DLD1 (cell line): ENCODE measurements at regions not wholly inside any gene's neighbourhood (a gene's known extent, or its start where the extent isn't known, plus 50 kb on each side); places are given as distances from the start of the nearest gene placed in this dataset.

Experiments used
- in situ Hi-C: cut with HindIII; loops from 2 replicates; pipeline ENCODE4 v1.10.0; 2017; ENCODE audit warnings: low sequenced_read_pairs

DNA sequence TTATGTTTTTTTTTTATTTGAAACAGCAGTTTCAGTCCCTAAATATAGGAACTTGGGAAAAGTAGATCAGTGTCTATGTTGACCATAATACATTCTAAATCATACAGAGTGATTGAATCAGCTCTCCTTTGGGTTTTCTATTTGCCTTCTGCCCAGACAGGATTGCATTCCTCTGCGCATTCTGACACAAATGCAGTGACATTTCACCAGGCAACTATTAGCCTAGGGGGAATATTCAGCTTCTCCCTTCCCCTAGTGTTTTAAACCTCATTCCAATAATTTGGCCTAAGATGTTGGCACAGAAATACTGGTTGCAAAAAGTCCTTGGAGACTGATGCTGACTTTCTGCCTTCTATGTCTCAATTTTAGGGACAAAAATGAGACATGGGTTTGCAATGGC is 172.8 kb downstream of the PTGER3 start:
- in situ Hi-C loops = no loop called here

DNA sequence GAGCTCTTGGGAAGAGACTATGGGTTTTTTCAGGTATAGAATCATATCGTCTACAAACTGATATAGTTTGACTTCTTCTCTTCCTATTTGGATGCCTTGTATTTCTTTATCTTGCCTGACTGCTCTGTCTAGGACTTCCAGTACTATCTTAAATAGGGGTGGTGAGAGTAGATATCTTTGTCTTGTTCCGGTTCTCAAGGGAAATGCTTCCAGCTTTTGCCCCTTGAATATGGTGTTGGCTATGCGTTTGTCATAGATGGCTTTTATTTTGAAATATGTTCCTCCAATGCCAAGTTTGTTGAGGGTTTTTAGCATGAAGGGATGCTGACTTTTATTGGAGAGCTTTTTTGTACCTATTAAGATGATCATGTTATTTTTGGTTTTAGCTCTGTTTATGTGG is 170.3 kb downstream of the PTGER3 start:
- in situ Hi-C loops = no loop called here

DNA sequence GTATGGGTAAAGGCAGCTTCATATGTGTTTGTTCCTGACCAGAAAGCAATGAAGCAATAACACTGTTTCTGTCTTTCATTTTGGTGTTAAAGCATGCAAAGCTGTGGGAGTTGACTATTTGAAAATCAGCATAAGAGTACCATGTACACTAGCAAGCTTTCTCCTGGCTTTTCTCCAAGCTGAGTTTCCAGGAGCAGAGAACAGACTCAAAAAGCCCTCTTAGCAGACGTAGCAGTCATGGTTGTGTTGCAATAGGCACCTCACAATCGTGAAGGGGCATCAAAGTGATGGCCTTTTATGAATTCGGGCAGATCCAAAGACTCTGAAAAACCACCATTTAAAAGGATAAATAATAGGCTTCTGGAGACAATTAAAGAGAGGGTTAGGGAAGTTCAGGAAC is 159.7 kb downstream of the PTGER3 start:
- in situ Hi-C loops = no loop called here

DNA sequence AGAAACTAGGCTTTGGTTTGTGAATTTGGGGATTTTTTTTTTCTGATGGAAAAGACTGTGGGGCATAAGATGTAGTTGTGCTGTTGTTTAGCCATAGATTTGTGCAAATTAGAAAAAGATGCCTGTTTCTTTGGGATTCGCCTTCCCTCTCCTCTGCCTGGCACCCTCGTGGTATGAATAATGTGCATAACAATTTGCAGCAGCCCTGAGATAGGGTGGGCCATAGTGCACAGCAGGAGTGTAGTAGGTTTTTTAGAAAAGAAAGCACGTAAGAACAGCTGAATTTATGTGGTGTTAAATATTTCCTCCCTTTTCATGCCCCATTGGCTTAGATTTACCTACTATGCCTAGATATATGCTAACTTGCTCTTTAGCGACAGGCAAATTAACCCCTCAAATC is 158.9 kb downstream of the PTGER3 start:
- in situ Hi-C loops = no loop called here

DNA sequence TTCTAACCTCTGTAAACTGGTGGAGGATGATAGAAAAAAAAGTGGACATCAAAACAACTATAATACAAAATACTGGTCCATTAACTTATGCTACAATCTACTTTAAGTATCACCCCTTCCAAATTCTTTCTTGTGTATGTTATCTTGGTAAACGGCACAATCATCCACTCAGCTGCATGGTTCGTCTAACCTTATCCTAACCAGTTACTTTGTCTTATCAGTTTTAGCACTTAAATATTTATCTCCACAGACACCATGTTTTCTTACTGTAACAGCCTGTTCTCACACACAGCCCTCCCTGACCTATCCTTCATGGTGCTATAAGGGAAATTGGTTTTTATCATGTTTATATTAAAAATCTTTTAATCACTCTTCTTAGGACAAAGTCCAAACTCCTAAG is 157.2 kb downstream of the PTGER3 start:
- in situ Hi-C loops = no loop called here

DNA sequence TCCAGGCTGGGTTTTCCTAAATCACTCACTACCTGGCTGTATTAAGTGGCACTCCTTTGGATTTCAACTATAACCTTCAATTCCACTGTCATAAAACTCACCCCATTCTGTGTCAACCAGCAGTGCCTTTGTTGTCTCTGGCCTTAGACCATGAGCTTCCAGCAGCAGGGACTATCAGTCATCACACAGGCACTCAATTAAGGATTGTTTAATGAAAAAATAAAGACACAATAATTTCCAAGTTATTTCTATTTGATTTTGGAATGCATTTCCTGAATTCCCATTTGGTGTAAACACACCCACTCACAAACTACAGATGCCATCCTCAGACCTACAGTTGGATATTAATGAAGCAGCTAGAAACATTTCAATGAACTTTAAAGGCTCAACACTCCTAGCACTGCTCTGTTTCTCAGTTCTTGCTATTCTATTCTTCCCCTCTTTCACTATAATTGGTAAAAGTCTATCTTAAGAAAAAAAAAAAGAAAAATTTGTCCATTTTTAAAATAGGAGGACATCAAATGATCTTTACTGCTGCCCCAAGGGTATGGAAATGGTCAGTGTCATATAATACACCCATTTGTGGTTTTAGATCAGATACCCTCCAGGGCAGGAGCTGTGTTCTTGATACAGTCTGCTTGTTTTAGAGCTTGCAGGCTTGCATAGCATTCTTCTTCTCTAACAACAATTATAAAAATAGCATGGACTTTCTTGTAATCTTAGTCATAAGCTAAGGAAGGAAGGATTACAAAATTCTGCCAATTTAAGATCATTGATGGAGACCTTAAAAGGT is 156.4 kb downstream of the PTGER3 start:
- in situ Hi-C loops = no loop called here

DNA sequence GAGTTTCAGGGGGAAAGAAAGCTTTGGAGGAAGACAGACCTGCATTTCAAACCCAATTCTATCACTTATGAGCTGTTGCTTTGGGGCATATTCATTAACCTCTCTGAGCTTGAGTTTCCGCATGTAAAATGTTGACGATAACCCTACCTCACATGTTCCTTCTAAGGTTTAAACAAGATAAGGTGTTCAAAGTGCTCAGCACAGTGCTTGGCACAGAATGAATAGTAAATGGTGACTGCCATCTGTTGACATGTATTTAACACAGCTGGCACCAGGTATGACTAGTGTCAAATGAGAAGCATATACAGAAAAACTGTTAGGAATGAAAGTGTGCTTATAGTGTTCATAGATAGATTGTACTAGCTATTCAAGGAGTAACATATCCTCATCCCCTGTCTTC is 155.5 kb downstream of the PTGER3 start:
- in situ Hi-C loops = no loop called here

DNA sequence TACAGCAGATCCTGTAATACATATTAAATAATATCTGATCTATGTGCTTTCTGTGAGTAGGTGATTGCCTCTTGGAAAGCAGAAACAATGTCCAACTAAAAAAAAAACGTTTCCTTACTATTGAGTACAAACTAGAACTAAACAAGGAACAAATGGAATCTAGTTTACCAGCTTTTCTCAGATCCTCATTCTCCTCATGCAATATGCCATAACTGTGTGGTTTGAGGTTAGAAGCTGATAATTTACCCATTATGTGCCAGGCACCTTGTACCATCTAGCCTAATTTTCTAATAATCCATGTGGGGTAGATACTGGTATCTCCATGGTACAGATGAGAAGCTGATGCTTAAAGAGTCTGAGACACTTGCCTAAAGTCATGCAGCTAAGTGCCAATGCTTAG is 154.7 kb downstream of the PTGER3 start:
- in situ Hi-C loops = no loop called here

DNA sequence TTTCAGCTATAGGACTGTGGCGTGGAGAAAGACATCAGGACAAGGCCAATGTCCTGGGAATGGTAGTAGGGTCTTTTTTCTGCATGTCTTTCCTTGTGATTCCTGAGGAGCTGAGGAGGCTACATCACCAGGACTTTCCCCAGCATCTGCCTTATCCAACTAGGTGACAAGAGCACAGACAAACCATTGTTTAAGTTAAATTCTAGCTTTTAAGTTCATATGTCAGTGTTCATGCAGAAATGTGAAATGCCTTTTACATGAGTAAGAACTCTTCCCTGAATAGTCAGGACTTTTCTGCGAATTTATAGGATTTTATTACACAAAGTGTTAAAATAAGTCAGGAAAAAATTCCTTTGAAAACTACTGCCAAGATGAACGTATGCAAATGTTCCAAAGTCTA is 154.2 kb downstream of the PTGER3 start:
- in situ Hi-C loops = no loop called here

DNA sequence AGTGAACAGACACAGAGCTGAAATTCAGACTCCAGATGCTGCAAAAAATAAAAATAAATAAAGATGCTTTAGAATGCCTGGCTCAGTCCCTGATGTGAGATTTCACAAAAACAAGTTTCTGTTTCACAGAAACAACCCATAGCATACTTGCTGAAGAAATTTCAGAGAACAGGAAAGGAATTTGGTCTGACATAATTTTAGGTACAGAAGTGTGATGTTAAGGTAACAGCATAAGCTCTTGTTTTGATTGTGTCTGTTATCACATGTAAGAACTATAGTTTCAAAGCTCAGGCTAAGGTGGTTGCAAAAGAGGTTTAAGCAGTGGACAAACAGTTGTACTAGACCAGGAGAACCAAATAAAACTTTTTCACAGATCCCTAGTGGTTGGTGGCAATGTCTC is 152.1 kb downstream of the PTGER3 start:
- in situ Hi-C loops = no loop called here

DNA sequence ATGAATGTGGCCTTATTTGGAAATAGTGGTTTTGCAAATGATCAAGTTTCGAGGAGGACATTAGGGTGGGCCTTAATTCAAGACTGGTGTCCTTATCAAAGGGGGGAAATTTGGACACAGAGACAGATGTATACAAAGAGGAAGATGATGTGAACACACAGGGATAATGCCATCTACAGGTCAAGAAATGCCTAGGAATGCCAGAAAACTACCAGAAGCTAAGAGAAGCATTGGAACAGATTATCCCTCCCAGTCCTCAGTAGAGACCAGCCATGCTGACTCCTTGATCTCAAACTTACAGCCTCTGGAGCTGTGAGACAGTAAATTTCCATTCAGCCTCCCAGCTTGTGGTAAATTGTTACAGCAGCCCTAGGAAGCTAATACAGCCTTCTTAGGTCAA is 151.4 kb downstream of the PTGER3 start:
- in situ Hi-C loops = no loop called here

DNA sequence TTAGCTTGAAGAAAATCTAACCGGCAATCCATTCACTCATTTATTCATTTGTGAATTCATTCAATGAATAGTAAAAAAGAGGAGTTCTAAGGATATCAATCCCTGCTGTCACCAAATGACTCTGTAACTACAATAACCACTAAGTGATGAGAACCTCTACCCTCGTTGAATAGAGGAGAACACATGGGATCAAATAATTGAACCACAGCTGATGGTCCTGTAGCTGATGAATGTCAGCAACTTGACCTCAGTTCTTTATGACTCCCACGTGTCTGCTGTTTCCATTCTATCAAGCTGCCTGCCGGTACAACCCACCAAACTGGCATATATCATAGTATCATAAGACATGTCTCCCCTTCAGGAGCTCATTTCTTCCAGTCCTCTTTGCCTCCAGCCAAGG is 150.3 kb downstream of the PTGER3 start:
- in situ Hi-C loops = no loop called here

DNA sequence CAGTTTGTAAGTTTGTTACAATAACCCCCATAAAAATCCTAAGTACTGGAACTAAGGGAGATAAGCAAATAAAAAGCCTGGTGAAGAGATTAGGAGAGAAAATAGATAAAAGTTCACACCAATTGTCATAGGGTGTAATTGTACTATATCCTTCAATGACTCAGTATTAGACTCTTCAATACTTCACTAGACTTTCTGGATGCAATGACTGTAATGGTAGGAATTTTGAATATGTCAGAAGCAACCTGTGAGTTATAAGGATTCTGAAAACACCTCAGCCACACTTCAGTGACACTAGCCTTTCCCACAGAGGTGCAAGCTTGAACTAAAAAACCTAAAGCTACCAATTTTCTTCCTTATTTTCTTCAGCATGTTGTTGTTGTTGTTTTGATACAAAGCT is 147.9 kb downstream of the PTGER3 start:
- in situ Hi-C loops = no loop called here

DNA sequence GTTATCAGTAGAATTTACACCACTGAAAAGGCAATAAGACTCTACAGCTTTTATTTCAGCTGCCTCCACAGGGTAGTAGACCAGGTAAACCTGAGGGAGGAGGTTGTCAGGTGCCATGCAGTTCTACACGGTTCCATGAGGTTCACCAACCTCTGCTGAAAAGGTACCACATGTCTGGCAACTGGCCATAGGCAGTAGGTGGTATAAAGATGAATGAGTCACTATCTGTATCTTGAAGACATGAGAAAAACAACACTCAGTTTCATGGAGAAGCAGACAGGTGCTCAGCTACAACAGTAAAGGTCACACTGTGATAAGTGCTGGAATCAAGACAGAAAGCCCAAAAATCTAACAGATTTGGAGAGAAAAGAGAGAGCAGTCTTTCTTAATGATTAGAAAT is 145.4 kb downstream of the PTGER3 start:
- in situ Hi-C loops = no loop called here

DNA sequence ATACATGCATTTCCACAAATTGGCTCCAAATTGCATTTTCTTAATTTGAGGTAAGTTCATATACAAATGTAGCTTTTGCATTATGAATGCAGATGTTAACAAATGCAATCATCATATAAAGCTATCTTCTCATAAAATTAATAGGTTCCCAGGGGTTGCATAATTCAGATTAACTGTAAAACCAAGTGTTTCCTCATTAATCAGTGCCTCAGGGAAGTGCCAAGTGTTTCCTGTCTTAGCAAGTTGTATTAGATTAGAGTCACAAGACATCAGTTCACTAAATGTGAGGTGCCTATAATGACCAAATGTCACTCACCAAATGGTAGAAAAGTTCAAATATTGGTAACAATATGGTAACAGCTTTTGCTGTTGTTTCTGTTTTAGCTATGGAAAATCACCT is 140.8 kb downstream of the PTGER3 start:
- in situ Hi-C loops = no loop called here

DNA sequence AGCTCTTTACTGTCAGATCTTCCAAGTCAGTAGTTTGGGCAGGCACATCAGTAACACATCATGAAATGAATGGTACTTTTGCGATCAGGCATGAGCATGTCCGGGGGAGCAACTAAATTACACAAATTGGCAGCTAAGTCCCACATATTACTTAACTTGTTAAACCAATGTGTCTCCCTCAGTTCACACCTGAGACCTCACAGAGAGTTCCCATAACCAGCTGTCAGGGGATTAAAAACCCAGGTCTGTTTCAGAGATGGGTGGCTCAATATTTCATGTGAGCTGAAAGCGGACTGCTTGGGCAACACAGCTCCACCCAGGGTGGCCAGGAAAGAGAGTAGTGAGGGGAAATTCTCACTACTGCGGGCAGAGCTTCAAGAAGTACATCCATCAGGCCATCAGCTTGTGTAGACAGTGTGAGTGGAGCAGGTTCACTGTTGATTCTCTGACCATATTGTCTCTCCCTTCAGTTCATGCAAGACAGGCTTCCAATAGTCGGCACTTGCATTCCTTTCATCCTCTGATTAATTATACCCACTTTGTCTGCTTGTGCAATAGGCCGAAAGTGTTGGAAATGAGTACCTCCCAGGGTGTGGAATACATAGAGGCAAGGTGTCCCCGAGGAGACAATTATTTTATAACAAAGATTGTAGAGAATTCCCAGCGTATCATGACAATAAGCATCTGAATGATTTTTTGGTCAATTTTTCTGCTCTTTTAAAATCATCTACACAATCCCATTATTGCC is 139.9 kb downstream of the PTGER3 start:
- in situ Hi-C loops = no loop called here

DNA sequence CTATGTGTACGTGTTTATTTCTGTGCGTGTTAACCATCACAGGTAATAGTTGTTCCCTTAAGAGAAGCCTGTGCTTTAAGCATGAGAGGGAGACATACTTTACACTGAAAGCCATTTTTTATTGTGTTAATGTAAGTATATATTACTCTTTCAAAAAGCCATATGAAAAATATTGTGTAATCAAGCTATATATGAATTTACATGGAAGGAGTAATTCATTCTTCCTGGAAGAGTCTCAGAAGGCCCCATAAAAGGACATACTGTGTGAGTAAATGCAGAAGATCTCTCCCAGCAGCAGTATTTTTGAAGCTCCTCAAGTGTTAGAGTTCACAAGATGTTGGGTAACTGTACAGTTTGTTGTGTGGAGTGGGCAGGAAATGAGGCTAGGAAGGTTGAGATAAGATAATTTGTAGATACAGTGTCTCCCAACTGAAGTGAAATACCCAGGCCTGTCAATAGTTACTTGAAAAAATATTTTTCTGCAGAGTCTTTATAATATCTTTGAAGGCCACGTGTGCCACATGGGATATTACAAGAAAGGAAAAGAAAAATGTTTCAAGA is 138.3 kb downstream of the PTGER3 start:
- in situ Hi-C loops = no loop called here

DNA sequence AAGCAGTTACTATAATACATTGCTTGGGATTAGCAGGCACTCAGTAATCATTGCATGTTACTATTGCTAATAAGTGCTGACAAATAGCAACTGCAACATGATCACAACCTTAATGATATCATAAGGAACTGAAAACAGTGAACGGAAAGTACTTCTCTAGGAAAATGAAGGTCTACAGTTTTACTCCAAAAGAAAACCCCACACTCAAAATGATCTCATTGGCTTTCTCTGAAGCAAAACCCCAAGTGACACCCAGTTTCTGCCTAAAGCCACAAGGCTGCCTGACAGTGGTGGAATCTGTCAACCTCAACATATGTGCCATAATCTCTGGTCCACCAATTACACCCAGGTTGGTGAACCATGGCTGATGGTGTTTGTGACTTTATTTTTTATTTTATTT is 137.6 kb downstream of the PTGER3 start:
- in situ Hi-C loops = no loop called here

DNA sequence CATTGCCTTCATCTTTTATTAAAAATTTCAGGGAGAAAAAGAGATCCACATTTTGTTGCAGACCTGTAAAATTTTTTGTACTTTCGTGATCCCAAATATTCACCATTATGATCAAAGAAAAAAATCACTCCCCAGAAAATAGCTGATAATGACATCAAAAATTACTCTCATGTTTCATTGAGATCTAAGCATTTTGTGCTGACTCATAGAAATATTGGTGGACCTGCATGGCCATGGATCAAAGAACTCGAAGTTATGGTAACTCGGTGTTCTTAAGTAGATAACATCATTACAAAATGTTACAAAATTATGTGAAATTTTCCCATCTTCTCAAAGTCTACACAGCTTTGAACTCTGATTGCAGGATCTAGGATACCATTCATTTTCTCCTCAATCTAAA is 135.8 kb downstream of the PTGER3 start:
- in situ Hi-C loops = no loop called here

DNA sequence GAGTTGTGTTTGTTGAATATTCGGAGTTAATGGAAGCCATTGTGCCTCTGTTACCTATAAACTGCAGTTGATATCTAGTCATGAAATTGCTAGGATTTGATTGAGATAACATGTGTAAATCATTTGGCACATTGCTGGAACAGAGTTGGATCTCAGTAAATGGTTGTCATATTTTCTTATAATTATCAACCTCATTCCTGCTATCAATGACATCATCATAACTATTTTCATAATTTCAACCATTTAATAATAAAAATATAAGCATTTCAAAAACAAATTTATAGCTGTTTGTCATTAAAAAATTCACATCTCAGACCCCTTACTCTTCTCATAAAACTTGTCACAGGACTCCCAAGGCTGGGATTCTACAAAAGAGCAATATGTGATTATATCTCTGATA is 133.4 kb downstream of the PTGER3 start:
- in situ Hi-C loops = no loop called here

DNA sequence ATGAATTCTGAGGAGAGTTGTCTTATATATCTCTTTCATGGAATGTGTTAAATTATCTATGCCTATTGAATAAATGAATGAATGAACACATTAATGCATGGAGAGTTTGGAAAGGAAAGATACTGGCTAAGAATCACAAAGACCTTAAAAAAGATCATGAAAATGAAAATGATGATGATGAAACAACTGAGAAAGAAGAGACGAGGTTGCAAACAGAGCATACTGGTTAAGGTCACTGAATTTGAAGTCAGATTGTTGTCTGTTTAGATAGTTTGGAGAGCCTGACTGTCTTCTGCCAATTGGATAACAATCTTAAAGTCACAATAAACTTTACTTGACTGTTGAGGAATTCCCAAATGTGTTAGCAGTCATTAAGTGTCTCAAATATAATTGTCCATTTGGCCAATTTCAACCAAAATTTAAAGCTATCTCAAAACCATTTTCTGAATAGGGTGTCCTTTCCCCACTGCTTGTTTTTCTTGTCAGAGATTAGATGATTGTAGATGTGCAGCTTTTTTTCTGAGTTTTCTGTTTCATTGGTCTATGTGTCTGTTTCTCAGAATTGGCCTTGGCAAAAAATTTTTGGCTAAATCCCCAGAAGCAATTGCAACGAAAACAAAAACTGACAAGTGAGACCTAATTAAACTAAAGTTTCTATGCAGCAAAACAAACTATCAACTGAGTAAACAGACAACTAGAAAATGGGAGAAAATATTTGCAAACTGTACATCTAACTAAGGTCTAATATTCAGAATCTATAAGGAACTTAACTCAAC is 132.2 kb downstream of the PTGER3 start:
- in situ Hi-C loops = no loop called here

DNA sequence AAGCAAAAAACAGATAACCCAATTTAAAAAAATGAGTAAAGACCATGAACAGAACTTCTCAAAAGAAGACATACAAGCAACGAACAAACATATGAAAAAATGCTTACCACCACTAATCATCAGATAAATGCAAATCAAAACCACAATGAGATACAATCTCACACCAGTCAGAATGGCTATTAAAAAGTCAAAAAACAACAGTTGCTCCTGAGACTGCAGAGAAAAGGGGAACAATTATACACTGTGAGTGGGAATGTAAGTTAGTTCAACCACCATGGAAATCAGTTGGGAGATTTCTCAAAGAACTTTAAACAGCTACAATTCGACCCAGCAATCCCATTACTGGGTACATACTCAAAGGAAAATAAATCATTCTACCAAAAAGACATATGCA is 131.6 kb downstream of the PTGER3 start:
- in situ Hi-C loops = no loop called here
